Kidney (tissue), 13 donors: ENCODE measurements at regions not wholly inside any gene's neighbourhood (a gene's known extent, or its start where the extent isn't known, plus 50 kb on each side); places are given as distances from the start of the nearest gene placed in this dataset.

Experiments
- DNase-seq, 5 donors: peaks; one replicate each; pipeline ENCODE4 v3.0.0-alpha.2; 2013 to 2020
- FAIRE-seq: peaks from 2 replicates; lab custom pipeline; 2012; peaks lifted over from hg19 to GRCh38; lab: Jason Lieb, UNC
- H3K27ac ChIP-seq, 2 donors: one replicate each; pipeline ENCODE4 v1.7.0; 2013; ENCODE audit warnings: low read depth in 2 of 2, low read length in 2 of 2, inconsistent platforms in 1 of 2
- H3K27me3 ChIP-seq: one replicate; pipeline ENCODE4 v1.7.1; 2013; ENCODE audit warnings: low read length, inconsistent platforms; ENCODE audit not compliant: control insufficient read depth, insufficient read depth
- H3K36me3 ChIP-seq, 3 donors: one replicate each; pipeline versions ENCODE4 v1.7.0 to v1.7.1; 2013; ENCODE audit warnings: low read length in 3 of 3, control low read depth in 1 of 3, inconsistent platforms in 1 of 3; ENCODE audit not compliant: insufficient read depth in 3 of 3, control insufficient read depth in 2 of 3
- H3K4me1 ChIP-seq, 3 donors: one replicate each; pipeline versions ENCODE4 v1.7.0 to v1.7.1; 2013; ENCODE audit warnings: low read length in 3 of 3, inconsistent platforms in 1 of 3, low read depth in 1 of 3; ENCODE audit not compliant: control insufficient read depth in 2 of 3, insufficient read depth in 2 of 3
- H3K4me3 ChIP-seq, 3 donors: one replicate each; pipeline versions ENCODE4 v1.7.0 to v1.8.1; 2013; ENCODE audit warnings: low read length in 3 of 3, control low read depth in 1 of 3, inconsistent platforms in 1 of 3
- H3K9ac ChIP-seq, 3 donors: one replicate each; pipeline versions ENCODE4 v1.7.0 to v1.7.1; 2013; ENCODE audit warnings: low read length in 3 of 3, control low read depth in 1 of 3, inconsistent platforms in 1 of 3
- H3K9me3 ChIP-seq, 3 donors: one replicate each; pipeline versions ENCODE4 v1.7.0 to v1.7.1; 2013; ENCODE audit warnings: low read length in 3 of 3, control low read depth in 1 of 3, inconsistent platforms in 1 of 3; ENCODE audit not compliant: control insufficient read depth in 2 of 3, insufficient read depth in 1 of 3
- CTCF ChIP-seq: IDR thresholded peaks from 3 replicates; pipeline ENCODE4 v1.5.1; 2012; ENCODE audit warnings: mild to moderate bottlenecking, moderate library complexity, borderline replicate concordance; ENCODE audit not compliant: insufficient read depth; ENCODE audit errors: extremely low read depth
- intact Hi-C: fragments of 100-400 bp; cut with DNase I; formaldehyde crosslinking; loops from one replicate; pipeline ENCODE4 v1.11.1; 2022
- donor health status: control.
- donor health status: control.
- donor health status: control.
- donor health status: control.
- donor health status: control.
- donor health status: DM: yes; HTN: yes; CAD: no.
- donor health status: Normal renal cell carcinoma (clear cell type).

GRCh38 chr13:28581451-28581850, 77.5 kb upstream of the POMP start:
- no peak overlapping the region for H3K4me3 ChIP-seq
- no peak for FAIRE-seq
- intact Hi-C loops = no loop called here

GRCh38 chr13:28579736-28580135, 79.2 kb upstream of the POMP start:
- intact Hi-C loops = no loop called here
- Histone ChIP-seq H3K4me1 (no peaks in the 10 kb centered on the region), H3K27ac (no peak overlapping the region), H3K36me3 (no peaks in the 10 kb centered on the region), H3K4me3 (no peak overlapping the region), H3K9me3 (no peaks in the 10 kb centered on the region), H3K9ac (no peak overlapping the region), H3K27me3 (no peaks in the 10 kb centered on the region)
- FAIRE-seq (no peak), DNase-seq (peak in 2 of 5 donors; percentile 15 to 67)
- no peak for TF ChIP-seq CTCF

More at GRCh38 chr13:28581451-28581850, 77.5 kb upstream of the POMP start:
- DNase-seq = no peak
- no peaks in the 10 kb centered on the region for H3K9me3 ChIP-seq
- H3K36me3 ChIP-seq = no peaks in the 10 kb centered on the region
- no peak overlapping the region for H3K27ac ChIP-seq
- no peak for TF ChIP-seq CTCF
- no peaks in the 10 kb centered on the region for H3K27me3 ChIP-seq
- H3K4me1 ChIP-seq = no peaks in the 10 kb centered on the region
- H3K9ac ChIP-seq = no peak overlapping the region

GRCh38 chr13:28579322-28579721, 79.6 kb upstream of the POMP start:
- Histone ChIP-seq H3K4me1 (no peaks in the 10 kb centered on the region), H3K9ac (no peak overlapping the region), H3K36me3 (no peaks in the 10 kb centered on the region), H3K9me3 (no peaks in the 10 kb centered on the region), H3K27me3 (no peaks in the 10 kb centered on the region), H3K4me3 (no peak overlapping the region), H3K27ac (no peak overlapping the region)
- intact Hi-C loops = no loop called here
- FAIRE-seq (no peak), DNase-seq (peak; percentile 46 to 79 (median 67))
- TF ChIP-seq CTCF = no peak

GRCh38 chr13:28576067-28576466, 81.1 kb upstream of the FLT1 start:
- Histone ChIP-seq H3K27ac (no peak overlapping the region), H3K36me3 (no peaks in the 10 kb centered on the region), H3K4me1 (no peaks in the 10 kb centered on the region), H3K9me3 (no peaks in the 10 kb centered on the region), H3K4me3 (no peak overlapping the region), H3K27me3 (no peaks in the 10 kb centered on the region), H3K9ac (no peak overlapping the region)
- FAIRE-seq (no peak), DNase-seq (no peak)
- intact Hi-C loops = no loop called here
- TF ChIP-seq CTCF = no peak
